Right ventricle myocardium superior (tissue), 1 donor: ENCODE measurements at regions not wholly inside any gene's neighbourhood (a gene's known extent, or its start where the extent isn't known, plus 50 kb on each side); places are given as distances from the start of the nearest gene placed in this dataset.

Source experiments
- ATAC-seq: fragments of 200-7000 bp; cut with Tn5 transposase; one replicate; pipeline ENCODE4 v1.9.1; 2020; ENCODE audit warnings: mild to moderate bottlenecking; ENCODE audit not compliant: poor library complexity
- DNase-seq: peaks from one replicate; pipeline ENCODE4 v3.0.0-alpha.2; 2020
- intact Hi-C: fragments of 100-400 bp; cut with DNase I; formaldehyde crosslinking; loops from one replicate; pipeline ENCODE4 v1.11.2; 2022
- donor health status: DM: no; HTN: yes; CAD: no; lungs with severe emphysema.

GRCh38 chr2:217393585-217394032, 533.7 kb upstream of the TNP1 start:
- ATAC-seq, result peak; percentile 95
- intact Hi-C loops, result no loop called here
- peak; percentile 75 for DNase-seq

- intact Hi-C loops, result no loop called here
- no peak for DNase-seq
- peak; percentile 54 for ATAC-seq
Measured at GRCh38 chr2:217392930-217393584, 533.2 kb upstream of the TNP1 start.

GRCh38 chr2:217387776-217388387, 528.0 kb upstream of the TNP1 start:
- intact Hi-C loops, result loop anchor here (10.0 kb wide), 1 partner anchor 93 kb away; no protein-coding TSS in a partner anchor
- ATAC-seq (peak; percentile 74), DNase-seq (no peak)

- ATAC-seq, result no peak
- DNase-seq, result no peak
- intact Hi-C loops, result loop anchor here (10.0 kb wide), 1 partner anchor 91 kb away; no protein-coding TSS in a partner anchor
Measured at GRCh38 chr2:217386041-217386440, 526.2 kb upstream of the TNP1 start.

DNA sequence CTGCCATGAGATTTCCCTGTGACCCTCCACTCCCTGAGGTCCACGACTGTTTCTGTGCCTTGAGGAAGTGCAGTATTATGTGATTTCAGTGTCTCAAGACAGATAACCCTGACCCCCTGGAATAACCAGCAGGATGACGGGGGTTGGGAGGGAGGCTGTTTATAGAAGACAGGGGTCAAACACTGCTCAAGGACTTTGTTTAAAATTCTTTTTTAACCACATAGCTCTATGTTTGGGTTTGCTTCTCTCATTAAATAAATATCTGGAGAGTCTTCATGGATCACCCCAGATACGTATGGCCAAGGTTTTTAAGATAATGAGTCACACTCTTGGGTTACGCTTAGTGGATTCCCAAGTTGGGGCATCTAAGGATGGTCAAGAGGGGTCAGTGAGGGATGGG, 523.8 kb upstream of the TNP1 start:
- peak; percentile 16 for ATAC-seq
- DNase-seq, result no peak
- intact Hi-C loops, result loop anchor here (10.0 kb wide), 1 partner anchor 89 kb away; no protein-coding TSS in a partner anchor

GRCh38 chr2:217382794-217383193, 522.9 kb upstream of the TNP1 start:
- intact Hi-C loops, result loop anchor here (10.0 kb wide), 1 partner anchor 88 kb away; no protein-coding TSS in a partner anchor
- DNase-seq, result no peak
- peak; percentile 84 for ATAC-seq

- DNase-seq, result no peak
- no peak for ATAC-seq
- intact Hi-C loops, result loop anchor here (10.0 kb wide), 1 partner anchor 85 kb away; no protein-coding TSS in a partner anchor
Measured at GRCh38 chr2:217379807-217380206, 519.9 kb upstream of the TNP1 start.

DNA sequence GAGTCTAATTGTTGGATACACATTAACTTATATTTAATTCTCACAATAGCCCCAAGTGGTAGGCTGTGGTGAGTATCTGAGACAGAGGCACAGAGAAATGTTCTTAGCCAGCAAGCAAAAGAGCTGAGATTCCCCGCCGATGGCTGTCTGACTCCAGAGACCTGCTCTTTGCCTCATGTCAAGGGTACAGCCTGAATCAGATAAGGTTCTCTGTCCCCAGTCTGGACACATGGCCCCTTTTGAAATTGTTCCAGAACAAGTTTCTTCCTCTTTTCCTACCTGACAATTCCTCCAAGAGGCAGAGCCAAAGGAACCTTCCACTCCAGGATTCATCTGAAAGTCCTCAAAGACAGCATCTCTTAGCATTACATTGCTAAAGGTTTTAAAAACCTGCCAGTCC, 512.9 kb upstream of the TNP1 start:
- intact Hi-C loops, result no loop called here

GRCh38 chr2:217371781-217372213, 511.9 kb upstream of the TNP1 start:
- intact Hi-C loops, result no loop called here
- no peak for DNase-seq
- ATAC-seq, result peak; percentile 40

More for the DNA sequence above, 512.9 kb upstream of the TNP1 start:
- DNase-seq (no peak), ATAC-seq (no peak)

GRCh38 chr2:217370391-217370790, 510.5 kb upstream of the TNP1 start:
- DNase-seq, result no peak
- intact Hi-C loops, result no loop called here
- ATAC-seq, result no peak

DNA sequence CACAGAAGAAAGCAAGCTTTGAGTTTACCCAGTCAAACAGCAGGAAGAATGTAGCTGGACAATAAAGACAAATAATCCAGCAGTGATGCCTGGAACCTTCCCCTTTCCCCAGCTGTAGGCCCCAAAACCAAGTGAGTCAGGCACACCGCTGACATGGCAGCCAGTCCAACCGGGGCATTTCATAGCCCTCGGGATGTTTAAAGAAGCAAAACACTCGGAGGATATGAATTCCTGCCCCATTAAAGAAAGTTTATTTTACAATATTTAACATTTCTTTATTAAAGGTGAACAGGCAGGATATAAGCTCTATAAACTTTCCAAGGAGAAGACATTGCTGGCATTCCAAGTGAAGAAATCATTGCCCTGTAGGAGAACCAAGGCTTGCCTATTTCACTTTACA, 507.6 kb upstream of the TNP1 start:
- intact Hi-C loops, result no loop called here
- no peak for ATAC-seq
- no peak for DNase-seq

DNA sequence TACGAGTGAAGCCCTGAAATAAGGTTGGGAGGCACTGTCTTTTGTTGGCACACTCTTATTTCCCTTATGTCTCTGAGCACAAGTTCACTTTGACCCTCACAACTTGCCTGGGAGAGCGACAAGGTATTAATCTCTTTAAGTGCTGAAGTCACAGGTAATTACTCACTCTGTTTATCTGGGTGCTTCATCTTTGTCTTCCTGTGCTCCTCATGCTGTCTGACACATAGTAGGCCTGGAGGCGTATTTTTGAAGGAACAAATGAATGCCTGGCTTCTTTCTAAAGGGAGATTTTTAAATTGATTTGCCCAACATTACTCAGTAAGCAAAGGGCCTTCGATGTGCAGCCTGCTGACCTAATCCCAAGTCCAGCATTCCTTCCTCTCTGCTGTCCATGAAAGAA, 507.1 kb upstream of the TNP1 start:
- intact Hi-C loops, result no loop called here
- DNase-seq (no peak), ATAC-seq (no peak)

DNA sequence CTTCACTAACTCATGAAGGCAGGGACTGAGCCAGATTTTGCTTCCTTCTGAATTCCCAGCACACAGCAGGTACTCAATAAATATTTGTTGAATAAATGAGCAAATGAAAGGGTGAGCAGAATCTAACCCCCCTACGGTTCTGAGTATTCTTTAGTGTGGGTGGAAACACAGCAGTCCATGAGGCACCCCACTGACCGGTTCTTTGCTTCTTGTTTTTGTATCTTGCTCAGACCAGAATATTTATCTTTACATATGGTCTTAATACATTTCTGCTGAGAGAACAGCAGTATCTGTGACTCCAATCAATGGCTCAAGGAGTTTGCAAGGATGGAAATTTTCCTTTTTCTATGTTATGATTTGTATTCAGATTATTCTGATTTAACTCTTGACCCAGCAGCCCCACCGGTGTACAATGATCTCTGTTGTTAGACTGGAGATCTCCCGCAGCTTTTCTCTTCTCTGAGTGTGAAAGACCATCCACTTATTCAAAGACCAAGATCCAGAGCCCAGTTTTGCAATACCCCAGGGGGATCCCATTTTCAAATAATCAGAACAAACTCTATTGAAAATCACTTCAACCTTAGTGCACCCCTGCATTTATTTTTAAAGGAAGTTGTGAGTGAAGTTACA, 506.5 kb upstream of the TNP1 start:
- DNase-seq, result no peak
- ATAC-seq, result no peak
- intact Hi-C loops, result no loop called here

GRCh38 chr2:217365656-217366055, 505.8 kb upstream of the TNP1 start:
- DNase-seq (no peak), ATAC-seq (no peak)
- intact Hi-C loops, result no loop called here

DNA sequence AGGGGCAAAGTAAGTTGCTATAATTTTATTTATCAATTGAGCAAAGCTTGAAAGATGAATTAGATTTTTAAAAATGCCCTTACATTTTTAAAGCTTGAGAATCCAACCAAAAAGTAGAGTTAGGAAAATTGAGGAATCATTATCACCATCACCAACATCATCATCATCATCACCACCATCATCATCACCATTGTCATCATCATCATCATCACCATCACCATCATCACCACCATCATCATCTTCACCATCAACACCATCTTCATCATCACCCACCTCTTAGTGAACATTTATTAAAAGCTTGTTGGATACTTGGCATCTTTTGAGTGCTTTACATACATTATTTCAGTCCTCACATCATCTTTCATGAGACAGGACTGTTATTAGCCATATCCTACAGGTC, 504.4 kb upstream of the TNP1 start:
- ATAC-seq (no peak), DNase-seq (no peak)
- intact Hi-C loops, result no loop called here

- ATAC-seq (no peak), DNase-seq (no peak)
- intact Hi-C loops, result no loop called here
Measured at GRCh38 chr2:217363470-217363869, 503.6 kb upstream of the TNP1 start.

GRCh38 chr2:217362710-217363109, 502.8 kb upstream of the TNP1 start:
- intact Hi-C loops, result no loop called here
- ATAC-seq (no peak), DNase-seq (no peak)

- no peak for ATAC-seq
- intact Hi-C loops, result no loop called here
- no peak for DNase-seq
Measured at GRCh38 chr2:217362286-217362685, 502.4 kb upstream of the TNP1 start.

GRCh38 chr2:217361483-217361880, 501.6 kb upstream of the TNP1 start:
- intact Hi-C loops, result no loop called here

More at GRCh38 chr2:217361483-217361880, 501.6 kb upstream of the TNP1 start:
- DNase-seq (no peak), ATAC-seq (peak; percentile 38)
